Panc1 (cell line): ENCODE measurements at regions not wholly inside any gene's neighbourhood (a gene's known extent, or its start where the extent isn't known, plus 50 kb on each side); places are given as distances from the start of the nearest gene placed in this dataset.

Source experiments
- ATAC-seq: fragments of 200-7000 bp; cut with Tn5 transposase; 2 replicates; pipeline ENCODE4 v1.9.1; 2020; ENCODE audit warnings: mild to moderate bottlenecking, moderate library complexity
- BruUV-seq: library from RNA; stranded (reverse); fragments of 400-500 nt; replicated peaks from 2 replicates; lab custom pipeline; 2021; lab: Mats Ljungman, UMichigan
- CTCF ChIA-PET: fragments of 300-600 bp; sonication (Branson Sonifier 250); formaldehyde crosslinking; loops from one replicate; lab custom pipeline; 2022; ENCODE audit warnings: antibody characterized with exemption; lab: Charles Lee
- POLR2A ChIA-PET: fragments of 300-600 bp; sonication (Branson Sonifier 250); formaldehyde crosslinking; loops from one replicate; lab custom pipeline; 2022; ENCODE audit warnings: antibody characterized with exemption; lab: Charles Lee
- DNase-seq: peaks from one replicate; pipeline ENCODE4 v3.0.0-alpha.2; 2010; ENCODE audit warnings: low read depth, low spot score
- H3K27ac ChIP-seq: 2 replicates; pipeline ENCODE4 v1.5.1; 2011; ENCODE audit warnings: mild to moderate bottlenecking, low read length, inconsistent platforms
- H3K27me3 ChIP-seq: fragments of 200-500 bp; sonication (Bioruptor generic); 2 replicates; pipeline ENCODE4 v1.6.0; 2014; ENCODE audit warnings: low read length, inconsistent platforms; ENCODE audit not compliant: control insufficient read depth, insufficient read depth
- H3K36me3 ChIP-seq: fragments of 200-500 bp; sonication (Bioruptor generic); 2 replicates; pipeline ENCODE4 v1.5.1; 2014; ENCODE audit warnings: inconsistent platforms, mild to moderate bottlenecking, low read length, moderate library complexity; ENCODE audit not compliant: control insufficient read depth, insufficient read depth
- H3K4me1 ChIP-seq: 2 replicates; pipeline ENCODE4 v1.5.1; 2011; ENCODE audit warnings: inconsistent platforms, mild to moderate bottlenecking, low read length, moderate library complexity; ENCODE audit not compliant: control insufficient read depth, insufficient read depth
- H3K4me3 ChIP-seq, 2 experiments: 2 replicates each; pipeline ENCODE4 v1.5.1; 2011 to 2012; ENCODE audit warnings: low read depth in 2 of 2, low read length in 2 of 2, mild to moderate bottlenecking in 2 of 2, inconsistent platforms in 1 of 2, moderate library complexity in 1 of 2
- H3K9me3 ChIP-seq: fragments of 200-500 bp; sonication (Bioruptor generic); 2 replicates; pipeline ENCODE4 v1.5.1; 2014; ENCODE audit warnings: low read depth, mild to moderate bottlenecking, inconsistent platforms, low read length, moderate library complexity; ENCODE audit not compliant: control insufficient read depth, insufficient read depth
- POLR2AphosphoS5 ChIP-seq: IDR thresholded peaks from 2 replicates; pipeline ENCODE4 v1.6.1; 2012; ENCODE audit warnings: mild to moderate bottlenecking, low read depth, low read length, moderate library complexity
- SIN3A ChIP-seq: IDR thresholded peaks from 2 replicates; pipeline ENCODE4 v1.6.1; 2012; ENCODE audit warnings: low read depth, mild to moderate bottlenecking, low read length, moderate library complexity, borderline replicate concordance; ENCODE audit not compliant: insufficient read depth
- TCF7L2 ChIP-seq: IDR thresholded peaks from 2 replicates; pipeline ENCODE4 v1.6.1; 2011; ENCODE audit warnings: mild to moderate bottlenecking, low read depth, low read length, inconsistent platforms
- in situ Hi-C: cut with HindIII; loops from 2 replicates; pipeline ENCODE4 v1.10.0; 2016; ENCODE audit warnings: low sequenced_read_pairs, low pct_unique_long_range_greater_than_20kb
- intact Hi-C: fragments of 100-400 bp; cut with micrococcal nuclease; formaldehyde crosslinking; loops from one replicate; pipeline ENCODE4 v1.10.0; 2022; ENCODE audit not compliant: unreplicated experiment
- TF ChIP-seq, protein P1 (sequence below), 2 experiments: IDR thresholded peaks; 2 replicates each; pipeline ENCODE4 v1.6.1; 2011 to 2012; ENCODE audit warnings: low read depth in 2 of 2, control low read depth in 1 of 2, low read length in 1 of 2, mild to moderate bottlenecking in 1 of 2, moderate library complexity in 1 of 2; ENCODE audit not compliant: insufficient read depth in 1 of 2
- TF ChIP-seq, protein P2 (sequence below): fragments of 450-650 bp; IDR thresholded peaks from 2 replicates; pipeline ENCODE4 v1.5.1; 2017; ENCODE audit warnings: mild to moderate bottlenecking

DNA sequence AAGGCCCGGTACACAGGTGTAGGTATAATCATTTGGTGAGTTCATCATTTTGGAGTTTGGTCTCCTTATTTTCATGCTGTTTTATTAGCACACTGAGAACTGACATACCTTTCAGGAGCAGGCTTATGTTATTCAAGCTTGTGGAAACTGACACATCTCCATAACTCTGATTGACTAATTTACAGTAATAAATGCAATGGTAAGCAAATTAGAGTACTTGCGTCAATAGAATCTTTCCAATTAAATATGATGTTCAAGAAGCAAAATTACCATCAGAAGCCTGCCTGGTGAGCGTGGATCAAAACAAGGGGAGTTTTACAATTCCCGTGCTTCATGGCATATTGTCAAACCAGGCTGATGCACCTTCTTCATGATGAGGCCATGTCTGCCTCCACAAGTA lies 210.7 kb upstream of the GPRIN3 start:
- Histone ChIP-seq H3K27me3 (no peaks in the 10 kb centered on the region; the same call in 1 of the 2 replicates), H3K36me3 (no peaks in the 10 kb centered on the region), H3K4me1 (no peaks in the 10 kb centered on the region), H3K27ac (no peak overlapping the region), H3K9me3 (no peaks in the 10 kb centered on the region), H3K4me3 (no peak overlapping the region)
- no TSS peak for BruUV-seq
- CTCF ChIA-PET: no interaction called here
- intact Hi-C loops: no loop called here
- in situ Hi-C loops: no loop called here
- TF ChIP-seq TCF7L2 (no peak), POLR2AphosphoS5 (no peak), SIN3A (no peak)
- TF ChIP-seq, protein P1, sequence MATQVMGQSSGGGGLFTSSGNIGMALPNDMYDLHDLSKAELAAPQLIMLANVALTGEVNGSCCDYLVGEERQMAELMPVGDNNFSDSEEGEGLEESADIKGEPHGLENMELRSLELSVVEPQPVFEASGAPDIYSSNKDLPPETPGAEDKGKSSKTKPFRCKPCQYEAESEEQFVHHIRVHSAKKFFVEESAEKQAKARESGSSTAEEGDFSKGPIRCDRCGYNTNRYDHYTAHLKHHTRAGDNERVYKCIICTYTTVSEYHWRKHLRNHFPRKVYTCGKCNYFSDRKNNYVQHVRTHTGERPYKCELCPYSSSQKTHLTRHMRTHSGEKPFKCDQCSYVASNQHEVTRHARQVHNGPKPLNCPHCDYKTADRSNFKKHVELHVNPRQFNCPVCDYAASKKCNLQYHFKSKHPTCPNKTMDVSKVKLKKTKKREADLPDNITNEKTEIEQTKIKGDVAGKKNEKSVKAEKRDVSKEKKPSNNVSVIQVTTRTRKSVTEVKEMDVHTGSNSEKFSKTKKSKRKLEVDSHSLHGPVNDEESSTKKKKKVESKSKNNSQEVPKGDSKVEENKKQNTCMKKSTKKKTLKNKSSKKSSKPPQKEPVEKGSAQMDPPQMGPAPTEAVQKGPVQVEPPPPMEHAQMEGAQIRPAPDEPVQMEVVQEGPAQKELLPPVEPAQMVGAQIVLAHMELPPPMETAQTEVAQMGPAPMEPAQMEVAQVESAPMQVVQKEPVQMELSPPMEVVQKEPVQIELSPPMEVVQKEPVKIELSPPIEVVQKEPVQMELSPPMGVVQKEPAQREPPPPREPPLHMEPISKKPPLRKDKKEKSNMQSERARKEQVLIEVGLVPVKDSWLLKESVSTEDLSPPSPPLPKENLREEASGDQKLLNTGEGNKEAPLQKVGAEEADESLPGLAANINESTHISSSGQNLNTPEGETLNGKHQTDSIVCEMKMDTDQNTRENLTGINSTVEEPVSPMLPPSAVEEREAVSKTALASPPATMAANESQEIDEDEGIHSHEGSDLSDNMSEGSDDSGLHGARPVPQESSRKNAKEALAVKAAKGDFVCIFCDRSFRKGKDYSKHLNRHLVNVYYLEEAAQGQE (IDR thresholded peaks at IDR 0.05; ENCODE audit: insufficient read depth in 1 of 2, low read depth in 2 of 2, low read length in 1 of 2): no peak
- TF ChIP-seq, protein P2, sequence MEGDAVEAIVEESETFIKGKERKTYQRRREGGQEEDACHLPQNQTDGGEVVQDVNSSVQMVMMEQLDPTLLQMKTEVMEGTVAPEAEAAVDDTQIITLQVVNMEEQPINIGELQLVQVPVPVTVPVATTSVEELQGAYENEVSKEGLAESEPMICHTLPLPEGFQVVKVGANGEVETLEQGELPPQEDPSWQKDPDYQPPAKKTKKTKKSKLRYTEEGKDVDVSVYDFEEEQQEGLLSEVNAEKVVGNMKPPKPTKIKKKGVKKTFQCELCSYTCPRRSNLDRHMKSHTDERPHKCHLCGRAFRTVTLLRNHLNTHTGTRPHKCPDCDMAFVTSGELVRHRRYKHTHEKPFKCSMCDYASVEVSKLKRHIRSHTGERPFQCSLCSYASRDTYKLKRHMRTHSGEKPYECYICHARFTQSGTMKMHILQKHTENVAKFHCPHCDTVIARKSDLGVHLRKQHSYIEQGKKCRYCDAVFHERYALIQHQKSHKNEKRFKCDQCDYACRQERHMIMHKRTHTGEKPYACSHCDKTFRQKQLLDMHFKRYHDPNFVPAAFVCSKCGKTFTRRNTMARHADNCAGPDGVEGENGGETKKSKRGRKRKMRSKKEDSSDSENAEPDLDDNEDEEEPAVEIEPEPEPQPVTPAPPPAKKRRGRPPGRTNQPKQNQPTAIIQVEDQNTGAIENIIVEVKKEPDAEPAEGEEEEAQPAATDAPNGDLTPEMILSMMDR: no peak
- ATAC-seq: no peak
- no peak for DNase-seq
- POLR2A ChIA-PET: no interaction called here

DNA sequence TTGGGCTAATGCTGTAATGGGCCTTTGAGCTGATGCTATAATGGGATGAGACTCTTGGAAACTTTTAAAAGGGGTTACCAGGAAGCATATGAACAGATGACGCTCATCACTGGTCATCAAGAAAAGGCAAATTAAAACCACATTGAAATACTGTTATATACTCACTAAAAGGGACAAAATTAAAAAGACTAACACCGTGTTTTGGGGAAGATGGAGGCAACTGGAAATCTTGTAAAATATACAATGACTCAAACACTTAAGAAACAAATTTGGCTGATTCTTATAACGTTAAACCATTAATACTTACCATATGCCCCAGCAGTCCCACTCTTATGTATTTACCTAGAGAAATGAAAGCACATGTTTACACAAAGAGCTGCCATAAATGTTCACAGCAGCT lies 207.2 kb upstream of the GPRIN3 start:
- intact Hi-C loops: no loop called here
- Histone ChIP-seq H3K4me3 (no peak overlapping the region), H3K9me3 (no peaks in the 10 kb centered on the region), H3K36me3 (no peaks in the 10 kb centered on the region), H3K27ac (no peak overlapping the region), H3K4me1 (no peaks in the 10 kb centered on the region), H3K27me3 (no peaks in the 10 kb centered on the region)
- TF ChIP-seq SIN3A (no peak), POLR2AphosphoS5 (no peak)
- TF ChIP-seq, protein P1 (IDR thresholded peaks at IDR 0.05; ENCODE audit: insufficient read depth in 1 of 2, low read depth in 2 of 2, low read length in 1 of 2): no peak
- no peak for ATAC-seq
- CTCF ChIA-PET: no interaction called here
- in situ Hi-C loops: no loop called here
- BruUV-seq: no TSS peak
- no peak for DNase-seq
- POLR2A ChIA-PET: no interaction called here
